A549 (cell line): ENCODE measurements at regions not wholly inside any gene's neighbourhood (a gene's known extent, or its start where the extent isn't known, plus 50 kb on each side); places are given as distances from the start of the nearest gene placed in this dataset.

ENCODE experiments used
- ATAC-seq, 2 experiments: fragments of 200-7000 bp in 1 of 2; fragments of >200 bp in 1 of 2; cut with Nextera tagmentation in 1 of 2; cut with Tn5 transposase in 1 of 2; 3 replicates each; pipeline versions ENCODE4 v1.8.0 to v1.9.1; 2018 to 2020; ENCODE audit warnings: mild to moderate bottlenecking in 1 of 2, moderate library complexity in 1 of 2
- CTCF ChIA-PET: fragments of 300-600 bp; sonication (Branson Sonifier 250); formaldehyde crosslinking; extraction: SDS; loops from one replicate; lab custom pipeline; 2021; ENCODE audit warnings: antibody characterized with exemption, inconsistent platforms; lab: Yijun Ruan, JAX
- POLR2A ChIA-PET: fragments of 350-600 bp; formaldehyde crosslinking; extraction: SDS; loops from one replicate; lab custom pipeline; 2021; ENCODE audit warnings: antibody characterized with exemption, inconsistent platforms; lab: Yijun Ruan, JAX
- DNase-seq, 2 experiments: peaks; one replicate each; pipeline versions ENCODE4 v3.0.0 to v3.0.0-alpha.2; 2011 to 2016; ENCODE audit warnings: low read depth in 1 of 2, low spot score in 1 of 2
- FAIRE-seq: peaks from 2 replicates; lab custom pipeline; 2011; peaks lifted over from hg19 to GRCh38; lab: Jason Lieb, UNC
- H3K27ac ChIP-seq, 2 experiments: fragments of >200 bp; sonication (Bioruptor Twin); formaldehyde crosslinking; 3 replicates each; pipeline ENCODE4 v1.5.1; 2016 to 2017
- H3K4me1 ChIP-seq: fragments of >200 bp; sonication (Bioruptor Twin); formaldehyde crosslinking; 3 replicates; pipeline ENCODE4 v1.6.1; 2016
- H3K4me2 ChIP-seq: fragments of >200 bp; sonication (Bioruptor Twin); formaldehyde crosslinking; 3 replicates; pipeline ENCODE4 v1.6.1; 2016
- H3K4me3 ChIP-seq: fragments of >200 bp; sonication (Bioruptor Twin); formaldehyde crosslinking; 3 replicates; pipeline ENCODE4 v1.5.1; 2016
- H3K9me3 ChIP-seq: fragments of >200 bp; sonication (Bioruptor Twin); formaldehyde crosslinking; 3 replicates; pipeline ENCODE4 v1.6.1; 2016
- ATOH8 ChIP-seq: fragments of 250-450 bp; sonication (Bioruptor Pico); IDR thresholded peaks from 2 replicates; pipeline ENCODE4 v1.5.0; 2020; ENCODE audit warnings: low read depth, mild to moderate bottlenecking, moderate library complexity
- BHLHE40 ChIP-seq: IDR thresholded peaks from 2 replicates; pipeline ENCODE4 v1.6.1; 2012; ENCODE audit warnings: low read depth, low read length, inconsistent platforms
- CBX2 ChIP-seq: fragments of 200-600 bp; sonication (generic); IDR thresholded peaks from 2 replicates; pipeline ENCODE4 v1.6.1; 2016; ENCODE audit warnings: low read depth, mild to moderate bottlenecking, borderline replicate concordance
- CTCF ChIP-seq: fragments of >200 bp; sonication (Bioruptor Twin); formaldehyde crosslinking; IDR thresholded peaks from 3 replicates; pipeline ENCODE4 v1.5.1; 2016
- EHMT2 ChIP-seq: fragments of 200-600 bp; sonication (generic); IDR thresholded peaks from 2 replicates; pipeline ENCODE4 v1.6.1; 2016; ENCODE audit warnings: antibody characterized with exemption, low read depth, mild to moderate bottlenecking, moderate library complexity
- ELK1 ChIP-seq: fragments of 150-350 bp; IDR thresholded peaks from 2 replicates; pipeline ENCODE4 v1.6.1; 2014; ENCODE audit warnings: low read depth, mild to moderate bottlenecking, low read length
- FOSB ChIP-seq: fragments of 250-450 bp; sonication (Bioruptor Pico); IDR thresholded peaks from 2 replicates; pipeline ENCODE4 v1.5.0; 2020; ENCODE audit warnings: mild to moderate bottlenecking, moderate library complexity
- FOSL2 ChIP-seq, 2 experiments: fragments of 450-650 bp in 1 of 2; fragments of >200 bp in 1 of 2; sonication (Bioruptor Twin) in 1 of 2; formaldehyde crosslinking; IDR thresholded peaks; 2 replicates each; pipeline versions ENCODE4 v1.5.0 to v1.6.1; 2016 to 2020; ENCODE audit warnings: mild to moderate bottlenecking in 1 of 2, moderate library complexity in 1 of 2
- FOXS1 ChIP-seq: fragments of 250-450 bp; sonication (Bioruptor Pico); IDR thresholded peaks from 2 replicates; pipeline ENCODE4 v1.5.0; 2020; ENCODE audit warnings: mild to moderate bottlenecking, moderate library complexity
- GATA3 ChIP-seq: IDR thresholded peaks from 2 replicates; pipeline ENCODE4 v1.6.1; 2012; ENCODE audit warnings: borderline replicate concordance
- HDAC2 ChIP-seq: fragments of 200-600 bp; sonication (generic); IDR thresholded peaks from 2 replicates; pipeline ENCODE4 v1.6.1; 2016
- MAZ ChIP-seq: fragments of 150-350 bp; IDR thresholded peaks from 2 replicates; pipeline ENCODE4 v1.6.1; 2014; ENCODE audit warnings: antibody characterized with exemption, low read depth, low read length, borderline replicate concordance
- POLR2A ChIP-seq: IDR thresholded peaks from 2 replicates; pipeline ENCODE4 v1.6.1; 2012; ENCODE audit warnings: mild to moderate bottlenecking, low read length
- POLR2AphosphoS2 ChIP-seq: conservative IDR thresholded peaks from 2 replicates; pipeline ENCODE4 v1.6.1; 2012; ENCODE audit warnings: low read length, improper control_type of control experiment, inconsistent platforms
- REST ChIP-seq: fragments of 200-600 bp; sonication (generic); IDR thresholded peaks from 2 replicates; pipeline ENCODE4 v1.6.1; 2016; ENCODE audit warnings: antibody characterized with exemption, mild to moderate bottlenecking, moderate library complexity
- ZC3H11A ChIP-seq: fragments of 450-650 bp; IDR thresholded peaks from 2 replicates; pipeline ENCODE4 v1.6.1; 2014; ENCODE audit warnings: antibody characterized with exemption, mild to moderate bottlenecking
- ZSCAN20 ChIP-seq: fragments of 250-450 bp; sonication (Bioruptor Pico); IDR thresholded peaks from 2 replicates; pipeline ENCODE4 v1.8.0; 2022; ENCODE audit warnings: mild to moderate bottlenecking, moderate library complexity
- WGBS: methylation state at CpG from one replicate; pipeline ENCODE4 v1.1.6; 2017; ENCODE audit errors: missing lambda C conversion rate; 5-methylcytosine and 5-hydroxymethylcytosine counted together

- no peak for DNase-seq
- POLR2A ChIA-PET: no interaction called here
- Histone ChIP-seq H3K4me3 (no peak overlapping the region), H3K4me2 (no peak overlapping the region), H3K9me3 (no peaks in the 10 kb centered on the region), H3K27ac (no peak overlapping the region), H3K4me1 (no peaks in the 10 kb centered on the region)
- TF ChIP-seq CTCF (no peak), MAZ (no peak), GATA3 (no peak), POLR2AphosphoS2 (no peak), HDAC2 (no peak), FOSL2 (IDR thresholded peaks at IDR 0.05) (no peak), FOSL2 (CRISPR knock-in tag; IDR thresholded peaks at IDR 0.05) (no peak), EHMT2 (no peak), ELK1 (no peak), ATOH8 (CRISPR knock-in tag) (no peak), ZSCAN20 (CRISPR knock-in tag) (no peak)
- 13% methylated on average over 3 of the region's 3 CpGs for WGBS
- FAIRE-seq: no peak
- ATAC-seq: no peak
- CTCF ChIA-PET: no interaction called here
Observed at GRCh38 chr6:103874575-103874974, 985.1 kb downstream of the HACE1 start.

GRCh38 chr6:103872678-103873077, 987.0 kb downstream of the HACE1 start:
- H3K4me2 ChIP-seq: no peak overlapping the region
- DNase-seq: no peak
- POLR2A ChIA-PET: no interaction called here
- ATAC-seq: no peak
- TF ChIP-seq EHMT2: no peak
- TF ChIP-seq ATOH8 (CRISPR knock-in tag): no peak
- TF ChIP-seq FOSB (CRISPR knock-in tag): no peak
- no peak for TF ChIP-seq BHLHE40
- TF ChIP-seq POLR2A: no peak
- no peak for TF ChIP-seq FOXS1 (CRISPR knock-in tag)
- no peak for TF ChIP-seq FOSL2 (IDR thresholded peaks at IDR 0.05)
- no peak for TF ChIP-seq FOSL2 (CRISPR knock-in tag; IDR thresholded peaks at IDR 0.05)
- no peak for TF ChIP-seq ZC3H11A
- TF ChIP-seq CBX2: no peak
- no peak for TF ChIP-seq REST
- CTCF ChIA-PET: no interaction called here
- FAIRE-seq: no peak
- H3K4me3 ChIP-seq: no peak overlapping the region
- no peaks in the 10 kb centered on the region for H3K9me3 ChIP-seq
- no peak overlapping the region for H3K27ac ChIP-seq
- H3K4me1 ChIP-seq: no peaks in the 10 kb centered on the region
